ENCODE measurements at regions not wholly inside any gene's neighbourhood (a gene's known extent, or its start where the extent isn't known, plus 50 kb on each side); places are given as distances from the start of the nearest gene placed in this dataset.

DNA sequence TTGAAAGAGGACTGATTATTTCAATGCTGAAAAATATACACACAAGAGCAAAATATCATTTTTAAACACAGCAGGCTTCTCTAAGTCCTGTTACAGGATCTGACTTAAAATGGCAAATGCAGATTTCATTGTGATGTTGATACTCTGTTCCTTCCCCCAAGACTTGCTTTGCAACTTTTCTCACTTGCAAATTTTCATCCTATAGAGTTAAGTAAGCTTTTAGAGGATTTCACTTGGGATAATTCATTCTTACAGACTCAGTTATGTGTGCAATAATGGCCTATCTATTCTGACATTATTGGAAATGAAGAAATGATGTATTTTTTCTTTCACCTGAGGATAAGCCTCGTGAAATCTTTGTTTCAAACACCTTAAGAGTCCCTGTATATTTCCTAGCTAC is 2403.2 kb downstream of the ARAP2 start:
- TF ChIP-seq PHF8 (IDR thresholded peaks at IDR 0.05; ENCODE audit: borderline replicate concordance, low read depth): no peak
- no peak for TF ChIP-seq KDM5A (IDR thresholded peaks at IDR 0.05)
- TF ChIP-seq, protein P1, sequence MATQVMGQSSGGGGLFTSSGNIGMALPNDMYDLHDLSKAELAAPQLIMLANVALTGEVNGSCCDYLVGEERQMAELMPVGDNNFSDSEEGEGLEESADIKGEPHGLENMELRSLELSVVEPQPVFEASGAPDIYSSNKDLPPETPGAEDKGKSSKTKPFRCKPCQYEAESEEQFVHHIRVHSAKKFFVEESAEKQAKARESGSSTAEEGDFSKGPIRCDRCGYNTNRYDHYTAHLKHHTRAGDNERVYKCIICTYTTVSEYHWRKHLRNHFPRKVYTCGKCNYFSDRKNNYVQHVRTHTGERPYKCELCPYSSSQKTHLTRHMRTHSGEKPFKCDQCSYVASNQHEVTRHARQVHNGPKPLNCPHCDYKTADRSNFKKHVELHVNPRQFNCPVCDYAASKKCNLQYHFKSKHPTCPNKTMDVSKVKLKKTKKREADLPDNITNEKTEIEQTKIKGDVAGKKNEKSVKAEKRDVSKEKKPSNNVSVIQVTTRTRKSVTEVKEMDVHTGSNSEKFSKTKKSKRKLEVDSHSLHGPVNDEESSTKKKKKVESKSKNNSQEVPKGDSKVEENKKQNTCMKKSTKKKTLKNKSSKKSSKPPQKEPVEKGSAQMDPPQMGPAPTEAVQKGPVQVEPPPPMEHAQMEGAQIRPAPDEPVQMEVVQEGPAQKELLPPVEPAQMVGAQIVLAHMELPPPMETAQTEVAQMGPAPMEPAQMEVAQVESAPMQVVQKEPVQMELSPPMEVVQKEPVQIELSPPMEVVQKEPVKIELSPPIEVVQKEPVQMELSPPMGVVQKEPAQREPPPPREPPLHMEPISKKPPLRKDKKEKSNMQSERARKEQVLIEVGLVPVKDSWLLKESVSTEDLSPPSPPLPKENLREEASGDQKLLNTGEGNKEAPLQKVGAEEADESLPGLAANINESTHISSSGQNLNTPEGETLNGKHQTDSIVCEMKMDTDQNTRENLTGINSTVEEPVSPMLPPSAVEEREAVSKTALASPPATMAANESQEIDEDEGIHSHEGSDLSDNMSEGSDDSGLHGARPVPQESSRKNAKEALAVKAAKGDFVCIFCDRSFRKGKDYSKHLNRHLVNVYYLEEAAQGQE (IDR thresholded peaks at IDR 0.05): no peak
- no peak for TF ChIP-seq EP300 (IDR thresholded peaks at IDR 0.05)
- TF ChIP-seq ZSCAN20 (CRISPR knock-in tag; IDR thresholded peaks at IDR 0.05): no peak
- no peak for TF ChIP-seq NPAS2 (CRISPR knock-in tag; IDR thresholded peaks at IDR 0.05; ENCODE audit: borderline replicate concordance)
- TF ChIP-seq, protein P2, sequence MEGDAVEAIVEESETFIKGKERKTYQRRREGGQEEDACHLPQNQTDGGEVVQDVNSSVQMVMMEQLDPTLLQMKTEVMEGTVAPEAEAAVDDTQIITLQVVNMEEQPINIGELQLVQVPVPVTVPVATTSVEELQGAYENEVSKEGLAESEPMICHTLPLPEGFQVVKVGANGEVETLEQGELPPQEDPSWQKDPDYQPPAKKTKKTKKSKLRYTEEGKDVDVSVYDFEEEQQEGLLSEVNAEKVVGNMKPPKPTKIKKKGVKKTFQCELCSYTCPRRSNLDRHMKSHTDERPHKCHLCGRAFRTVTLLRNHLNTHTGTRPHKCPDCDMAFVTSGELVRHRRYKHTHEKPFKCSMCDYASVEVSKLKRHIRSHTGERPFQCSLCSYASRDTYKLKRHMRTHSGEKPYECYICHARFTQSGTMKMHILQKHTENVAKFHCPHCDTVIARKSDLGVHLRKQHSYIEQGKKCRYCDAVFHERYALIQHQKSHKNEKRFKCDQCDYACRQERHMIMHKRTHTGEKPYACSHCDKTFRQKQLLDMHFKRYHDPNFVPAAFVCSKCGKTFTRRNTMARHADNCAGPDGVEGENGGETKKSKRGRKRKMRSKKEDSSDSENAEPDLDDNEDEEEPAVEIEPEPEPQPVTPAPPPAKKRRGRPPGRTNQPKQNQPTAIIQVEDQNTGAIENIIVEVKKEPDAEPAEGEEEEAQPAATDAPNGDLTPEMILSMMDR (IDR thresholded peaks at IDR 0.05): no peak
- TF ChIP-seq, protein P3, sequence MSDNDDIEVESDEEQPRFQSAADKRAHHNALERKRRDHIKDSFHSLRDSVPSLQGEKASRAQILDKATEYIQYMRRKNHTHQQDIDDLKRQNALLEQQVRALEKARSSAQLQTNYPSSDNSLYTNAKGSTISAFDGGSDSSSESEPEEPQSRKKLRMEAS (IDR thresholded peaks at IDR 0.05): no peak
- TF ChIP-seq ESRRA (IDR thresholded peaks at IDR 0.05; ENCODE audit: borderline replicate concordance, low read length): no peak
- no peak for TF ChIP-seq CBX2 (IDR thresholded peaks at IDR 0.05; ENCODE audit: borderline replicate concordance, low read depth)
- TF ChIP-seq, protein P4, sequence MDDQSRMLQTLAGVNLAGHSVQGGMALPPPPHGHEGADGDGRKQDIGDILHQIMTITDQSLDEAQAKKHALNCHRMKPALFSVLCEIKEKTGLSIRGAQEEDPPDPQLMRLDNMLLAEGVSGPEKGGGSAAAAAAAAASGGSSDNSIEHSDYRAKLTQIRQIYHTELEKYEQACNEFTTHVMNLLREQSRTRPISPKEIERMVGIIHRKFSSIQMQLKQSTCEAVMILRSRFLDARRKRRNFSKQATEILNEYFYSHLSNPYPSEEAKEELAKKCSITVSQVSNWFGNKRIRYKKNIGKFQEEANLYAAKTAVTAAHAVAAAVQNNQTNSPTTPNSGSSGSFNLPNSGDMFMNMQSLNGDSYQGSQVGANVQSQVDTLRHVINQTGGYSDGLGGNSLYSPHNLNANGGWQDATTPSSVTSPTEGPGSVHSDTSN (IDR thresholded peaks at IDR 0.05): no peak
- TF ChIP-seq, protein P5, sequence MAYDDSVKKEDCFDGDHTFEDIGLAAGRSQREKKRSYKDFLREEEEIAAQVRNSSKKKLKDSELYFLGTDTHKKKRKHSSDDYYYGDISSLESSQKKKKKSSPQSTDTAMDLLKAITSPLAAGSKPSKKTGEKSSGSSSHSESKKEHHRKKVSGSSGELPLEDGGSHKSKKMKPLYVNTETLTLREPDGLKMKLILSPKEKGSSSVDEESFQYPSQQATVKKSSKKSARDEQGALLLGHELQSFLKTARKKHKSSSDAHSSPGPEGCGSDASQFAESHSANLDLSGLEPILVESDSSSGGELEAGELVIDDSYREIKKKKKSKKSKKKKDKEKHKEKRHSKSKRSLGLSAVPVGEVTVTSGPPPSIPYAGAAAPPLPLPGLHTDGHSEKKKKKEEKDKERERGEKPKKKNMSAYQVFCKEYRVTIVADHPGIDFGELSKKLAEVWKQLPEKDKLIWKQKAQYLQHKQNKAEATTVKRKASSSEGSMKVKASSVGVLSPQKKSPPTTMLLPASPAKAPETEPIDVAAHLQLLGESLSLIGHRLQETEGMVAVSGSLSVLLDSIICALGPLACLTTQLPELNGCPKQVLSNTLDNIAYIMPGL (CRISPR knock-in tag; IDR thresholded peaks at IDR 0.05; ENCODE audit: borderline replicate concordance): no peak
- TF ChIP-seq, protein P6, sequence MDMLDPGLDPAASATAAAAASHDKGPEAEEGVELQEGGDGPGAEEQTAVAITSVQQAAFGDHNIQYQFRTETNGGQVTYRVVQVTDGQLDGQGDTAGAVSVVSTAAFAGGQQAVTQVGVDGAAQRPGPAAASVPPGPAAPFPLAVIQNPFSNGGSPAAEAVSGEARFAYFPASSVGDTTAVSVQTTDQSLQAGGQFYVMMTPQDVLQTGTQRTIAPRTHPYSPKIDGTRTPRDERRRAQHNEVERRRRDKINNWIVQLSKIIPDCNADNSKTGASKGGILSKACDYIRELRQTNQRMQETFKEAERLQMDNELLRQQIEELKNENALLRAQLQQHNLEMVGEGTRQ (IDR thresholded peaks at IDR 0.05): no peak
- TF ChIP-seq RAD21 (conservative IDR thresholded peaks at IDR 0.05 in 1 of 2, IDR thresholded peaks at IDR 0.05 in 1 of 2): no peak
- TF ChIP-seq EHF (CRISPR knock-in tag; IDR thresholded peaks at IDR 0.05): no peak
- ChIA-PET CTCF (no interaction called here), POLR2A (no interaction called here)
- H3K4me2 ChIP-seq: no peak overlapping the region
- 0% methylated on average over 1 of the region's 1 CpG for WGBS (ENCODE audit: missing lambda C conversion rate)
- ATAC-seq (no peak), DNase-seq (ENCODE audit: low read depth in 1 of 2, low spot score in 1 of 2) (no peak), FAIRE-seq (no peak)
- H3K4me3 ChIP-seq: no peak overlapping the region
- H3K9me3 ChIP-seq: no peaks in the 10 kb centered on the region
- H3K27ac ChIP-seq: no peak overlapping the region
- H3K4me1 ChIP-seq: no peaks in the 10 kb centered on the region

DNA sequence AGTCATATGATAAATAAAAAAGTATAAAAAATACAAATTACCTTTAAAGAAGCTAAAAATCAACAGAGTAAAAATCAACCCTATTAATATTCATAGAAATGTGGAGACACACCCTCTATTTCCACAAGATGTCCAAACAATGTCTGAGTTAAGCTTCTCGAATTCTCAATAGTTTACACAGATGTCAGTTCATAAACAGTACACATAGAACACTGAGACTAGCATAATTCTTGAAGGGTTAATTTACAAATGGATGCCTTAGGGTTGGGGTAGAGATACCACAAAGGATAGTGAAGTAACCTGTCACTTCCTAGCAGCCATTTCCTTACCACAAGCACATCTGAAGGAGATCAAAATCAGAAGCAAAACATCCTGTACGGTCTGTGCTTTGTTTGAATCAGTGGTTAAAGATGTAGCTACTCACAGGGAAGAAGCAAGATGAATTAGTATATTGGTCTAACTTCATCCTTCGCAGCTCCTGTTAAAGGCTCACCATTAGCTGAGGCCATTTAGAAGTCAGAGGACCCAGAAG is 2393.9 kb downstream of the ARAP2 start:
- ATAC-seq (no peak), FAIRE-seq (no peak), DNase-seq (ENCODE audit: low read depth in 1 of 2, low spot score in 1 of 2) (no peak)
- no peak overlapping the region for H3K4me2 ChIP-seq
- H3K4me3 ChIP-seq: no peak overlapping the region
- no peak for TF ChIP-seq RFX5 (IDR thresholded peaks at IDR 0.05)
- CTCF ChIA-PET: no interaction called here
- no peaks in the 10 kb centered on the region for H3K4me1 ChIP-seq
- H3K27ac ChIP-seq: no peak overlapping the region
- POLR2A ChIA-PET: no interaction called here
- 29% methylated on average over 3 of the region's 3 CpGs for WGBS (ENCODE audit: missing lambda C conversion rate)
- H3K9me3 ChIP-seq: no peaks in the 10 kb centered on the region
